ENCODE measurements at regions not wholly inside any gene's neighbourhood (a gene's known extent, or its start where the extent isn't known, plus 50 kb on each side); places are given as distances from the start of the nearest gene placed in this dataset.

DNA sequence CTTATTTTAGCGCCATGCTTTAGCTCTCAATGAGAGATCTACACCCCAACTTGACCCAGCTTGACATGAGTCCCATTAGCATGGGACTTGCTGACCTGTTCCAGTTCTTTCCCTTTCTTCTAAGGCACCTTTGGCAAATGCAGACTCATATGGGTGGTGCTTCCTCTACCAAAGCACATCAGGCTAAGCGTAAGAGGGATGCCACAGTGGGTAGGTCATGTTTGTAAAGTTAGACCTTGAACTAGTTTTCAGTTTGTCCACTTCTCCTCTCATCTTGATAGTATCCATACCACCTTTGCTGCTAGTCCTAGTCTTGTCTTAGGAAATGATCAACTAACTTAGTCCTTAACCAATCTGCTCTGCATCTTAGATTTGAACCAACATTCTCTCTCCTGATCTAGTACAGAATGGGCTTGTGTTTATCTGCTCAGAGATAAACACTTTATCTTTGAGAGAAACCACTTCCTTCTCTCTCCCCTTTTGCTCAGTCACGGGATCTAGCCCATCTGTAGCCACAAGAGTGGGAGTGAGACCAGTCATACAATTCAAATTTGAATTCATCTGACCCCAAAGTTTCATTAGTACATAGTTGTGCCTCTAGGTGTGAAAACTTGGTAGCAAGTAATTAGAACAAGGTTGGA, 72.1 kb upstream of the CD44 start:
- Histone ChIP-seq H3K4me3 (ENCODE audit: low read length) (no peak overlapping the region), H4K20me1 (ENCODE audit: insufficient read depth, low read length) (no peaks in the 10 kb centered on the region), H3K9me3 (ENCODE audit: insufficient read depth, low read length) (peaks cover 20% of the 10 kb centered on the region), H3K36me3 (replicated peaks; ENCODE audit: low read depth, low read length) (peaks cover 15% of the 10 kb centered on the region), H3K4me2 (ENCODE audit: low read length) (peak overlapping the region; percentile 6; the same call in 1 of the 2 replicates), H3K4me1 (ENCODE audit: low read length) (peaks cover 34% of the 10 kb centered on the region), H3K9ac (ENCODE audit: low read length) (no peak overlapping the region), H3K79me2 (ENCODE audit: low read length) (no peaks in the 10 kb centered on the region), H3K27me3 (ENCODE audit: low read depth, low read length) (no peaks in the 10 kb centered on the region; the same call in 1 of the 2 replicates), H3K27ac (ENCODE audit: low read length) (no peak overlapping the region), H2AFZ (ENCODE audit: low read depth, low read length) (no peak overlapping the region)
- TF ChIP-seq, protein P1, sequence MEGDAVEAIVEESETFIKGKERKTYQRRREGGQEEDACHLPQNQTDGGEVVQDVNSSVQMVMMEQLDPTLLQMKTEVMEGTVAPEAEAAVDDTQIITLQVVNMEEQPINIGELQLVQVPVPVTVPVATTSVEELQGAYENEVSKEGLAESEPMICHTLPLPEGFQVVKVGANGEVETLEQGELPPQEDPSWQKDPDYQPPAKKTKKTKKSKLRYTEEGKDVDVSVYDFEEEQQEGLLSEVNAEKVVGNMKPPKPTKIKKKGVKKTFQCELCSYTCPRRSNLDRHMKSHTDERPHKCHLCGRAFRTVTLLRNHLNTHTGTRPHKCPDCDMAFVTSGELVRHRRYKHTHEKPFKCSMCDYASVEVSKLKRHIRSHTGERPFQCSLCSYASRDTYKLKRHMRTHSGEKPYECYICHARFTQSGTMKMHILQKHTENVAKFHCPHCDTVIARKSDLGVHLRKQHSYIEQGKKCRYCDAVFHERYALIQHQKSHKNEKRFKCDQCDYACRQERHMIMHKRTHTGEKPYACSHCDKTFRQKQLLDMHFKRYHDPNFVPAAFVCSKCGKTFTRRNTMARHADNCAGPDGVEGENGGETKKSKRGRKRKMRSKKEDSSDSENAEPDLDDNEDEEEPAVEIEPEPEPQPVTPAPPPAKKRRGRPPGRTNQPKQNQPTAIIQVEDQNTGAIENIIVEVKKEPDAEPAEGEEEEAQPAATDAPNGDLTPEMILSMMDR (IDR thresholded peaks at IDR 0.05; ENCODE audit: low read depth, low read length): no peak
- no peak for TF ChIP-seq EZH2phosphoT487 (IDR thresholded peaks at IDR 0.05; ENCODE audit: low read depth)

DNA sequence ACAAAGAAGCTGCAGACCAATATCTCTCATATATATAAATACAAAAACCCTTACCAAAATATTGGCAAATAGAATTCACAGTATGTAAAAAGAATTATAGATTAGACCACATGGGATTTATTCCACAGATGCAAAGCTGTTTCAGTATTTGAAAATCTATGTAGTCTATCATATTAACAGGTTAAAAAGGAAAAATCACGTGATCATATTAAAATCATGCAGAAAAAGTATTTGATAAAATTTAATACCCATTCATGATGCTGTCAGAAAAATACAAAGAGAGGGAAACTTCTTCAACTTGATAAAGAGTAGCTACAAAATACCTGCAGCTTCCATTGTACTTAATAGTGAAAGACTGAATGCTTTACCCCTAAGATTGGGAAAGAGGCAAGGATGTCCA, 67.2 kb upstream of the CD44 start:
- Histone ChIP-seq H3K27me3 (ENCODE audit: low read depth, low read length) (no peaks in the 10 kb centered on the region), H3K36me3 (replicated peaks; ENCODE audit: low read depth, low read length) (peaks cover 22% of the 10 kb centered on the region), H3K79me2 (ENCODE audit: low read length) (no peaks in the 10 kb centered on the region), H3K27ac (ENCODE audit: low read length) (no peak overlapping the region), H3K9me3 (ENCODE audit: insufficient read depth, low read length) (peaks cover 20% of the 10 kb centered on the region), H3K4me1 (ENCODE audit: low read length) (peaks cover 44% of the 10 kb centered on the region), H2AFZ (ENCODE audit: low read depth, low read length) (no peak overlapping the region), H3K4me3 (ENCODE audit: low read length) (no peak overlapping the region), H3K4me2 (ENCODE audit: low read length) (no peak overlapping the region), H4K20me1 (ENCODE audit: insufficient read depth, low read length) (no peaks in the 10 kb centered on the region), H3K9ac (ENCODE audit: low read length) (no peak overlapping the region)
- TF ChIP-seq, protein P1 (IDR thresholded peaks at IDR 0.05; ENCODE audit: low read depth, low read length): no peak
- no peak for TF ChIP-seq EZH2phosphoT487 (IDR thresholded peaks at IDR 0.05; ENCODE audit: low read depth)

GRCh38 chr11:35073691-35074419, 65.1 kb upstream of the CD44 start:
- peaks cover 20% of the 10 kb centered on the region for H3K9me3 ChIP-seq (ENCODE audit: insufficient read depth, low read length)
- H3K27me3 ChIP-seq (ENCODE audit: low read depth, low read length): no peaks in the 10 kb centered on the region
- H3K4me3 ChIP-seq (ENCODE audit: low read length): no peak overlapping the region
- peaks cover 22% of the 10 kb centered on the region for H3K36me3 ChIP-seq (replicated peaks; ENCODE audit: low read depth, low read length)
- H3K4me1 ChIP-seq (ENCODE audit: low read length): peaks cover 53% of the 10 kb centered on the region
- TF ChIP-seq, protein P1 (IDR thresholded peaks at IDR 0.05; ENCODE audit: low read depth, low read length): no peak
- TF ChIP-seq EZH2phosphoT487 (IDR thresholded peaks at IDR 0.05; ENCODE audit: low read depth): no peak
- no peak overlapping the region for H3K27ac ChIP-seq (ENCODE audit: low read length)
- no peaks in the 10 kb centered on the region for H4K20me1 ChIP-seq (ENCODE audit: insufficient read depth, low read length)
- H3K9ac ChIP-seq (ENCODE audit: low read length): no peak overlapping the region
- H2AFZ ChIP-seq (ENCODE audit: low read depth, low read length): no peak overlapping the region
- H3K79me2 ChIP-seq (ENCODE audit: low read length): no peaks in the 10 kb centered on the region
- no peak overlapping the region for H3K4me2 ChIP-seq (ENCODE audit: low read length)

Data from OCI-LY3 (cell line).